Vagina (tissue), 2 donors: ENCODE measurements at regions not wholly inside any gene's neighbourhood (a gene's known extent, or its start where the extent isn't known, plus 50 kb on each side); places are given as distances from the start of the nearest gene placed in this dataset.

Source experiments
- DNase-seq, 2 donors: peaks; one replicate each; pipeline ENCODE4 v3.0.0-alpha.2; 2017; ENCODE audit errors: extremely low spot score in 2 of 2
- H3K27ac ChIP-seq: fragments of 200-600 bp; sonication (generic); one replicate; pipeline ENCODE4 v1.5.1; 2019
- H3K27me3 ChIP-seq: fragments of 200-600 bp; sonication (generic); one replicate; pipeline ENCODE4 v1.5.1; 2019
- H3K36me3 ChIP-seq, 2 donors: fragments of 200-600 bp; sonication (generic); one replicate each; pipeline ENCODE4 v1.5.1; 2017 to 2019
- H3K4me1 ChIP-seq: fragments of 200-600 bp; sonication (generic); one replicate; pipeline ENCODE4 v1.5.1; 2019
- H3K4me3 ChIP-seq, 2 donors: fragments of 200-600 bp; sonication (generic); 1 replicate in 1 of 2; 2 replicates in 1 of 2; pipeline ENCODE4 v1.5.1; 2016 to 2019
- H3K9me3 ChIP-seq: fragments of 200-600 bp; sonication (generic); one replicate; pipeline ENCODE4 v1.5.1; 2019
- CTCF ChIP-seq, 3 experiments: fragments of 450-650 bp in 2 of 3; fragments of 200-600 bp in 1 of 3; sonication (generic) in 1 of 3; IDR thresholded peaks; one replicate each; pipeline ENCODE4 v1.5.1; 2017 to 2019; ENCODE audit warnings: antibody characterized with exemption in 3 of 3, mild to moderate bottlenecking in 2 of 3, moderate library complexity in 2 of 3
- POLR2A ChIP-seq, 2 donors: fragments of 450-650 bp; IDR thresholded peaks; one replicate each; pipeline ENCODE4 v1.6.1; 2017; ENCODE audit warnings: antibody characterized with exemption in 2 of 2, mild to moderate bottlenecking in 2 of 2, moderate library complexity in 2 of 2
- POLR2AphosphoS5 ChIP-seq, 2 donors: sonication (generic); formaldehyde crosslinking; IDR thresholded peaks; one replicate each; pipeline ENCODE4 v1.9.0; 2017; ENCODE audit warnings: antibody characterized with exemption in 2 of 2, mild to moderate bottlenecking in 2 of 2, low read depth in 1 of 2; ENCODE audit not compliant: insufficient read depth in 1 of 2
- intact Hi-C: fragments of 100-400 bp; cut with DNase I; formaldehyde crosslinking; loops from one replicate; pipeline ENCODE4 v1.15.1; 2023

GRCh38 chr13:33471204-33471603 is 185.6 kb upstream of the STARD13 start:
- no peaks in the 10 kb centered on the region for H3K9me3 ChIP-seq
- H3K27me3 ChIP-seq = no peaks in the 10 kb centered on the region
- no peaks in the 10 kb centered on the region for H3K4me1 ChIP-seq
- no peak for DNase-seq
- H3K27ac ChIP-seq = no peak overlapping the region
- intact Hi-C loops = no loop called here
- TF ChIP-seq POLR2A (IDR thresholded peaks at IDR 0.05) (no peak), POLR2AphosphoS5 (IDR thresholded peaks at IDR 0.05; ENCODE audit: insufficient read depth in 1 of 2, low read depth in 1 of 2) (no peak), CTCF (IDR thresholded peaks at IDR 0.05) (no peak)
- no peak overlapping the region for H3K4me3 ChIP-seq
- H3K36me3 ChIP-seq = no peaks in the 10 kb centered on the region

GRCh38 chr13:33472446-33472845 is 186.9 kb upstream of the STARD13 start:
- no peaks in the 10 kb centered on the region for H3K4me1 ChIP-seq
- no peaks in the 10 kb centered on the region for H3K27me3 ChIP-seq
- DNase-seq = no peak
- no peak for TF ChIP-seq POLR2A (IDR thresholded peaks at IDR 0.05)
- TF ChIP-seq CTCF (IDR thresholded peaks at IDR 0.05) = no peak
- no peak for TF ChIP-seq POLR2AphosphoS5 (IDR thresholded peaks at IDR 0.05; ENCODE audit: insufficient read depth in 1 of 2, low read depth in 1 of 2)
- H3K27ac ChIP-seq = no peak overlapping the region
- peaks cover under 1% of the 10 kb centered on the region for H3K9me3 ChIP-seq
- H3K4me3 ChIP-seq = no peak overlapping the region
- intact Hi-C loops = no loop called here
- H3K36me3 ChIP-seq = no peaks in the 10 kb centered on the region

GRCh38 chr13:33479105-33479504 is 193.6 kb upstream of the STARD13 start:
- DNase-seq = no peak
- Histone ChIP-seq H3K4me1 (no peaks in the 10 kb centered on the region), H3K9me3 (peaks cover 7% of the 10 kb centered on the region), H3K36me3 (no peaks in the 10 kb centered on the region), H3K4me3 (no peak overlapping the region), H3K27ac (no peak overlapping the region), H3K27me3 (no peaks in the 10 kb centered on the region)
- TF ChIP-seq POLR2AphosphoS5 (IDR thresholded peaks at IDR 0.05; ENCODE audit: insufficient read depth in 1 of 2, low read depth in 1 of 2) = no peak
- intact Hi-C loops = no loop called here

- no peak overlapping the region for H3K4me3 ChIP-seq
- H3K27me3 ChIP-seq = no peaks in the 10 kb centered on the region
- intact Hi-C loops = no loop called here
- H3K36me3 ChIP-seq = no peaks in the 10 kb centered on the region
- H3K9me3 ChIP-seq = peaks cover 7% of the 10 kb centered on the region
- no peak overlapping the region for H3K27ac ChIP-seq
- TF ChIP-seq CTCF (IDR thresholded peaks at IDR 0.05) (no peak), POLR2A (IDR thresholded peaks at IDR 0.05) (no peak), POLR2AphosphoS5 (IDR thresholded peaks at IDR 0.05; ENCODE audit: insufficient read depth in 1 of 2, low read depth in 1 of 2) (no peak)
- no peak for DNase-seq
- H3K4me1 ChIP-seq = no peaks in the 10 kb centered on the region
Observed at GRCh38 chr13:33480561-33480960, 195.0 kb upstream of the STARD13 start.

GRCh38 chr13:33483471-33483870 is 197.9 kb upstream of the STARD13 start:
- no peak for DNase-seq
- H3K27ac ChIP-seq = no peak overlapping the region
- intact Hi-C loops = no loop called here

More at GRCh38 chr13:33483471-33483870, 197.9 kb upstream of the STARD13 start:
- Histone ChIP-seq H3K9me3 (no peaks in the 10 kb centered on the region), H3K27me3 (no peaks in the 10 kb centered on the region), H3K4me1 (no peaks in the 10 kb centered on the region), H3K4me3 (no peak overlapping the region), H3K36me3 (no peaks in the 10 kb centered on the region)
- TF ChIP-seq CTCF (IDR thresholded peaks at IDR 0.05) (no peak), POLR2AphosphoS5 (IDR thresholded peaks at IDR 0.05; ENCODE audit: insufficient read depth in 1 of 2, low read depth in 1 of 2) (no peak), POLR2A (IDR thresholded peaks at IDR 0.05) (no peak)
